ENCODE measurements at regions not wholly inside any gene's neighbourhood (a gene's known extent, or its start where the extent isn't known, plus 50 kb on each side); places are given as distances from the start of the nearest gene placed in this dataset.

GRCh38 chr5:118678746-118679145, 309.6 kb downstream of the DTWD2 start:
- RAD21 ChIA-PET (ENCODE audit: unreplicated experiment), result no interaction called here
- no peaks in the 10 kb centered on the region for H3K9me3 ChIP-seq (replicated peaks; ENCODE audit: control insufficient read depth, insufficient read depth, low read length)
- H2AFZ ChIP-seq (ENCODE audit: control insufficient read depth, low read depth, low read length), result no peak overlapping the region
- no peak overlapping the region for H3K27ac ChIP-seq (ENCODE audit: control insufficient read depth, insufficient read depth)
- intact Hi-C loops (cut with micrococcal nuclease; ENCODE audit: unreplicated experiment) (no loop called here), in situ Hi-C loops (cut with MboI) (no loop called here)
- peak; percentile 53 for ATAC-seq
- no TSS peak for BruUV-seq (replicated peaks)
- H3K9ac ChIP-seq (ENCODE audit: control insufficient read depth, insufficient read depth, low read length), result no peak overlapping the region
- no peak overlapping the region for H3K4me2 ChIP-seq (ENCODE audit: control insufficient read depth, insufficient read depth)
- FAIRE-seq, result no peak
- H3K36me3 ChIP-seq (ENCODE audit: control insufficient read depth in 2 of 2, insufficient read depth in 2 of 2, low read length in 1 of 2), result no peaks in the 10 kb centered on the region
- H3K79me2 ChIP-seq (ENCODE audit: control insufficient read depth, insufficient read depth, low read length), result no peaks in the 10 kb centered on the region
- no peak overlapping the region for H3K4me3 ChIP-seq
- SMC1A ChIA-PET (ENCODE audit: uncharacterized antibody, unreplicated experiment), result interaction anchor here (0.7 kb wide), 1 partner anchor 14 kb away, joined by 3 read pairs; no protein-coding TSS in a partner anchor
- WGBS (ENCODE audit: insufficient coverage, insufficient replicate concordance, low lambda C conversion rate, missing lambda C conversion rate), result 2% methylated on average over 3 of the region's 3 CpGs
- H3K4me1 ChIP-seq (ENCODE audit: control insufficient read depth, insufficient read depth, low read length), result no peaks in the 10 kb centered on the region
- TF ChIP-seq ZNF217 (IDR thresholded peaks at IDR 0.05) (no peak), ZNF207 (IDR thresholded peaks at IDR 0.05; ENCODE audit: borderline replicate concordance) (no peak), HDAC2 (IDR thresholded peaks at IDR 0.05) (no peak), MEF2A (IDR thresholded peaks at IDR 0.05; ENCODE audit: insufficient read depth, low read depth, low read length) (no peak), NKRF (conservative IDR thresholded peaks at IDR 0.05) (no peak), ETV6 (conservative IDR thresholded peaks at IDR 0.05 in 1 of 2, IDR thresholded peaks at IDR 0.05 in 1 of 2; ENCODE audit: borderline replicate concordance in 1 of 2, low read depth in 1 of 2) (no peak)
- TF ChIP-seq, protein P1, sequence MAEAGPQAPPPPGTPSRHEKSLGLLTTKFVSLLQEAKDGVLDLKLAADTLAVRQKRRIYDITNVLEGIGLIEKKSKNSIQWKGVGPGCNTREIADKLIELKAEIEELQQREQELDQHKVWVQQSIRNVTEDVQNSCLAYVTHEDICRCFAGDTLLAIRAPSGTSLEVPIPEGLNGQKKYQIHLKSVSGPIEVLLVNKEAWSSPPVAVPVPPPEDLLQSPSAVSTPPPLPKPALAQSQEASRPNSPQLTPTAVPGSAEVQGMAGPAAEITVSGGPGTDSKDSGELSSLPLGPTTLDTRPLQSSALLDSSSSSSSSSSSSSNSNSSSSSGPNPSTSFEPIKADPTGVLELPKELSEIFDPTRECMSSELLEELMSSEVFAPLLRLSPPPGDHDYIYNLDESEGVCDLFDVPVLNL (IDR thresholded peaks at IDR 0.05; ENCODE audit: low read depth, low read length), result no peak
- POLR2A ChIA-PET, result no interaction called here
- DNase-seq (ENCODE audit: low read depth, low spot score), result no peak
- CTCF ChIA-PET, result no interaction called here
- H4K20me1 ChIP-seq (ENCODE audit: control insufficient read depth, insufficient read depth), result no peaks in the 10 kb centered on the region
- no peaks in the 10 kb centered on the region for H3K27me3 ChIP-seq (replicated peaks in 1 of 2; ENCODE audit: control insufficient read depth in 2 of 2, insufficient read depth in 2 of 2, low read length in 1 of 2)

All from GM12878 (cell line).